K562 (cell line): ENCODE measurements at regions not wholly inside any gene's neighbourhood (a gene's known extent, or its start where the extent isn't known, plus 50 kb on each side); places are given as distances from the start of the nearest gene placed in this dataset.
"Not testable (repeated sequence)": the region's sequence is repeated elsewhere in the genome, so short reads cannot be mapped to it uniquely, and the experiment has no call there.

Experiments
- ATAC-seq: fragments of 200-7000 bp; cut with Tn5 transposase; 3 replicates; pipeline ENCODE4 v1.9.1; 2020; ENCODE audit warnings: moderate library complexity
- BruUV-seq: library from RNA; stranded (reverse); fragments of 400-500 nt; replicated peaks from 2 replicates; lab custom pipeline; 2021; lab: Mats Ljungman, UMichigan
- CTCF ChIA-PET: fragments of 300-600 bp; formaldehyde crosslinking; extraction: SDS; loops from one replicate; lab custom pipeline; 2021; ENCODE audit warnings: low intra/inter-chr PET ratio; lab: Yijun Ruan, JAX
- POLR2A ChIA-PET: fragments of 300-600, 350-650 bp; sonication (Branson Sonifier 250); formaldehyde crosslinking; extraction: SDS; loops from one replicate; lab custom pipeline; 2021; ENCODE audit warnings: antibody characterized with exemption, inconsistent platforms; lab: Yijun Ruan, JAX
- DNase-seq, 4 experiments: peaks; one replicate each; pipeline versions ENCODE4 v3.0.0 to v3.0.0-alpha.2; 2011 to 2018; ENCODE audit warnings: low spot score in 3 of 4, mixed read lengths in 3 of 4; ENCODE audit errors: extremely low read depth in 1 of 4
- FAIRE-seq: peaks from 2 replicates; lab custom pipeline; 2011; peaks lifted over from hg19 to GRCh38; lab: Jason Lieb, UNC
- H2AFZ ChIP-seq: 2 replicates; pipeline ENCODE4 v1.6.0; 2011; ENCODE audit warnings: low read depth, low read length, control low read depth, inconsistent platforms
- H3K27ac ChIP-seq: fragments of 200-600 bp; 3 replicates; pipeline ENCODE4 v1.8.0; 2011; ENCODE audit warnings: low read depth, mild to moderate bottlenecking, control low read depth, inconsistent platforms, low read length, moderate library complexity, mixed read lengths; ENCODE audit errors: extremely low read depth
- H3K27me3 ChIP-seq, 2 experiments: fragments of 300-600 bp in 1 of 2; 2 replicates in 1 of 2; 3 replicates in 1 of 2; pipeline versions ENCODE4 v1.6.0 to v1.8.0; 2011; ENCODE audit warnings: inconsistent platforms in 2 of 2, low read length in 2 of 2, mild to moderate bottlenecking in 1 of 2, mixed read lengths in 1 of 2, moderate library complexity in 1 of 2; ENCODE audit not compliant: control insufficient read depth in 2 of 2, insufficient read depth in 2 of 2
- H3K36me3 ChIP-seq: fragments of 300-600 bp; 3 replicates; pipeline ENCODE4 v1.8.0; 2011; ENCODE audit warnings: mild to moderate bottlenecking, low read length, inconsistent platforms; ENCODE audit not compliant: control insufficient read depth, insufficient read depth
- H3K4me1 ChIP-seq, 2 experiments: fragments of 200-600 bp in 1 of 2; replicated peaks in 1 of 2; 2 replicates in 1 of 2; 3 replicates in 1 of 2; pipeline versions ENCODE4 v1.5.1 to v1.8.0; 2011; ENCODE audit warnings: inconsistent platforms in 2 of 2, low read length in 2 of 2, mild to moderate bottlenecking in 1 of 2, mixed read lengths in 1 of 2, moderate library complexity in 1 of 2; ENCODE audit not compliant: control insufficient read depth in 2 of 2, insufficient read depth in 2 of 2
- H3K4me2 ChIP-seq: 2 replicates; pipeline ENCODE4 v1.6.1; 2011; ENCODE audit warnings: low read length, control low read depth, inconsistent platforms, mixed read lengths; ENCODE audit not compliant: insufficient read depth
- H3K4me3 ChIP-seq: fragments of 200-600 bp; sonication (generic), shearing (Covaris generic); 2 replicates; pipeline ENCODE4 v1.5.1; 2016; ENCODE audit warnings: control low read depth, inconsistent platforms
- H3K79me2 ChIP-seq: fragments of 200-600 bp; 3 replicates; pipeline ENCODE4 v1.8.0; 2011; ENCODE audit warnings: low read length, inconsistent platforms; ENCODE audit not compliant: control insufficient read depth, insufficient read depth
- H3K9ac ChIP-seq, 2 experiments: 2 replicates each; pipeline versions ENCODE4 v1.6.0 to v1.6.1; 2011; ENCODE audit warnings: low read depth in 2 of 2, low read length in 2 of 2, control low read depth in 1 of 2, inconsistent platforms in 1 of 2, mild to moderate bottlenecking in 1 of 2, mixed read lengths in 1 of 2; ENCODE audit not compliant: insufficient read depth in 1 of 2
- H3K9me1 ChIP-seq: one replicate; pipeline ENCODE4 v1.6.0; 2011; ENCODE audit warnings: inconsistent platforms, mild to moderate bottlenecking, low read length, moderate library complexity; ENCODE audit not compliant: control insufficient read depth, insufficient read depth
- H3K9me3 ChIP-seq: replicated peaks from 2 replicates; pipeline ENCODE4 v1.5.1; 2011; ENCODE audit warnings: low read depth, low read length, inconsistent platforms; ENCODE audit not compliant: control insufficient read depth, insufficient read depth
- H4K20me1 ChIP-seq: replicated peaks from 2 replicates; pipeline ENCODE4 v1.6.1; 2011; ENCODE audit warnings: low read length, inconsistent platforms, mixed read lengths; ENCODE audit not compliant: control insufficient read depth, insufficient read depth
- CREM ChIP-seq: IDR thresholded peaks from 2 replicates; pipeline ENCODE4 v1.6.1; 2014; ENCODE audit warnings: antibody characterized with exemption, low read depth
- EGR1 ChIP-seq: fragments of 450-650 bp; conservative IDR thresholded peaks from 2 replicates; pipeline ENCODE4 v1.6.1; 2017; ENCODE audit warnings: mild to moderate bottlenecking
- RAD21 ChIP-seq, 2 experiments: fragments of 250-450 bp in 1 of 2; fragments of 450-650 bp in 1 of 2; sonication (Bioruptor Pico) in 1 of 2; formaldehyde crosslinking in 1 of 2; IDR thresholded peaks in 1 of 2; conservative IDR thresholded peaks in 1 of 2; 2 replicates each; pipeline versions ENCODE4 v1.4.0 to v1.8.0; 2020 to 2022; ENCODE audit warnings: mild to moderate bottlenecking in 2 of 2, moderate library complexity in 1 of 2
- SMAD4 ChIP-seq: fragments of 250-450 bp; sonication (Bioruptor Pico); conservative IDR thresholded peaks from 2 replicates; pipeline ENCODE4 v1.8.0; 2021; ENCODE audit warnings: inconsistent platforms, mild to moderate bottlenecking, moderate library complexity
- ZNF766 ChIP-seq: fragments of 200-800 bp; sonication (Bioruptor generic); conservative IDR thresholded peaks from 2 replicates; pipeline ENCODE4 v1.6.1; 2016; ENCODE audit warnings: missing genetic modification characterization, missing compliant biosample characterization
- WGBS: fragments of 100-300 bp; shearing (Covaris generic); methylation state at CpG from one replicate; pipeline ENCODE4 v1.1.6; 2016; ENCODE audit warnings: low coverage, mixed read lengths; ENCODE audit not compliant: insufficient coverage; ENCODE audit errors: missing lambda C conversion rate; 5-methylcytosine and 5-hydroxymethylcytosine counted together
- in situ Hi-C: fragments of 300-500 bp; cut with MboI; formaldehyde crosslinking; loops from 4 replicates; pipeline ENCODE4 v1.15.0; 2018; ENCODE audit warnings: inconsistent platforms, mixed read lengths
- intact Hi-C: fragments of 100-400 bp; cut with micrococcal nuclease; formaldehyde crosslinking; loops from 2 replicates; pipeline ENCODE4 v1.14.2; 2022

DNA sequence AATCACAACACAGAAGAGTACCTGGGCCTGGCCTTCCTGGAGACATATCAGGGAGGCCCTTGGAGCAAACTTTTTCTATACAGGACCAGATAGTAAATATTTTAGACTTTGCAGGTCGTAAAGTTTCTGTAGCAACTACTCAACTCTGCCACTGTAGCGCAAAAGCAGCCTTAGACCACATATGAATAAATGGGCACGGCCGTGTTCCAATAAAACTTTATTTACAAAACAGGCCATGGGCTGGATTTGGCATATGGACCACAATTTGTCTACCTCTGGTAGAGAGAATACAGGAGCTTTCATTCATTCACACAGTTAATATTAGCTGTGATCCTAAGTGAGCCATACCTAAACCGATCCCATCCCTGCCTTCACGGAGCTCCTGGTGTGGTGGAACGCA is 98.6 kb upstream of the CAB39 start (continued):
- no peak for TF ChIP-seq ZNF766
- peak in 1 of 2 experiments; percentile 22; a peak in 1 of 4 replicates for TF ChIP-seq RAD21 (CRISPR knock-in tag; conservative IDR thresholded peaks at IDR 0.05 in 1 of 2, IDR thresholded peaks at IDR 0.05 in 1 of 2)

DNA sequence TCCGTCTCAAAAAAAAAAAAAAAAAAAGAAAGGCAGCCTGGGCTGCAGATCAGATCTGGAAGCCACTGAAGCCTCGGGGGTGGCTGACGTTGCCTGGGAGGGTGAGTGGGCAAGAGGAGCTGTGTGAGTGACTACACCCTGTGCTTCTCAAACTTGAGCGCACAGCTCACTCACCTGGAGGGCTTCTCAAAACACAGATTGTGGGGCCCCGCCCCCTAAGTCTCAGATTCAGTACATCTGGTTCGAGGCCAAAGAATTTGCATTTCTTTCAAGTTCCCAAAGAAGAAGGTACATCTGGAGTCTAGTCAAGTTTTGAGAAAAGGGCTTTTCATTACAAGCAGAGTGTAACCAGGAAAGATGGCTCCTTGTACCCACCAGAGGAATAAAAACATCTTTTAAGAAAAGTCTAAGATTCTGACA is 97.7 kb upstream of the CAB39 start:
- CTCF ChIA-PET = no interaction called here
- H2AFZ ChIP-seq = no peak overlapping the region

DNA sequence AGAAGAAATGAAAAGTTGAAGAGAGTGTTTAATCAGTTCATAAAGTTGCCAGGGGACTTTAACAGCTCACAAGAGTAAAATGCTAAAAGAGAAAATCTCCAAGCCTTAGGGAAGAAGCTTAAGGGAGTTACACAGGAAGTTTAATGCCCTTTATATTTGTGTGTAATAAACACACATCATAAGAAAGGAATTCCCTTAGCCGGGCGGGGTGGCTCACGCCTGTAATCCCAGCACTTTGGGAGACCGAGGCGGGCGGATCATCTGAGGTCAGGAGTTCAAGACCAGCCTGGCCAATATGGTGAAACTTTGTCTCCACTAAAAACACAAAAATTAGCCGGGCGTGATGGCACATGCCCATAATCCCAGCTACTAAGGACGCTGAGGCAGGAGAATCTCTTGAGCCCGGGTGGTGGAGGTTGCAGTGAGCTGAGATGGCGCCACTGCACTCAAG is 95.4 kb upstream of the CAB39 start:
- H3K4me2 ChIP-seq, H3K9ac ChIP-seq, H3K4me3 ChIP-seq, H4K20me1 ChIP-seq, CTCF ChIA-PET, H3K9me1 ChIP-seq, H3K27ac ChIP-seq, BruUV-seq, DNase-seq, H3K36me3 ChIP-seq, H3K9me3 ChIP-seq, in situ Hi-C loops, ATAC-seq, H3K79me2 ChIP-seq, H3K27me3 ChIP-seq, FAIRE-seq, POLR2A ChIA-PET, H3K4me1 ChIP-seq, H2AFZ ChIP-seq: not testable (repeated sequence)
- intact Hi-C loops = loop anchor here (10.0 kb wide), 2 partner anchors 292 to 832 kb away; partner anchors contain the start of gene SP140L
- 76% methylated on average over 4 of the region's 11 CpGs for WGBS

More for the DNA sequence above, 97.7 kb upstream of the CAB39 start:
- H3K9ac ChIP-seq = 0 out of 4 replicates have a peak overlapping the region, but pooled peaks of 1 of the 2 experiments have one; percentile 37
- peak in 1 of 4 experiments; percentile 20 for DNase-seq
- no peak overlapping the region for H3K27ac ChIP-seq
- H3K9me3 ChIP-seq = no peaks in the 10 kb centered on the region
- intact Hi-C loops = loop anchor here (5.0 to 10.0 kb wide), 5 partner anchors 97 to 830 kb away; partner anchors contain the start of genes CAB39 and SP140L
- H3K27me3 ChIP-seq = no peaks in the 10 kb centered on the region
- H3K79me2 ChIP-seq = no peaks in the 10 kb centered on the region
- TF ChIP-seq EGR1 = peak; percentile 42
- TF ChIP-seq CREM = 0 out of 2 replicates have a peak, but pooled peaks have one; percentile 20
- no peak for TF ChIP-seq SMAD4 (CRISPR knock-in tag)
- TF ChIP-seq, all 486 proteins: peak for 2
- H3K9me1 ChIP-seq = no peaks in the 10 kb centered on the region
- H4K20me1 ChIP-seq = no peaks in the 10 kb centered on the region
- in situ Hi-C loops = loop anchor here (5.0 kb wide), 1 partner anchor 608 kb away; no protein-coding TSS in a partner anchor
- no peak overlapping the region for H3K4me2 ChIP-seq
- POLR2A ChIA-PET = interaction anchor here (0.7 kb wide), 1 partner anchor 13 kb away, joined by 3 read pairs; no protein-coding TSS in a partner anchor
- H3K4me1 ChIP-seq = no peaks in the 10 kb centered on the region; a peak in 1 of 5 replicates
- ATAC-seq (peak; percentile 43), FAIRE-seq (no peak)
- 19% methylated on average over 4 of the region's 6 CpGs for WGBS
- no peak overlapping the region for H3K4me3 ChIP-seq
- no peaks in the 10 kb centered on the region for H3K36me3 ChIP-seq
- BruUV-seq = no TSS peak
